Right renal pelvis (tissue), 4 donors: ENCODE measurements at regions not wholly inside any gene's neighbourhood (a gene's known extent, or its start where the extent isn't known, plus 50 kb on each side); places are given as distances from the start of the nearest gene placed in this dataset.
"Not testable (repeated sequence)": the region's sequence is repeated elsewhere in the genome, so short reads cannot be mapped to it uniquely, and the experiment has no call there.

ENCODE experiments used
- DNase-seq, 4 donors: peaks; one replicate each; pipeline ENCODE4 v3.0.0-alpha.2; 2013; ENCODE audit warnings: low read depth in 4 of 4, low spot score in 3 of 4, missing footprints in 1 of 4

GRCh38 chr2:87500951-87501350, 246.9 kb upstream of the PLGLB2 start:
- DNase-seq: not testable (repeated sequence)

GRCh38 chr2:87502948-87503347, 244.9 kb upstream of the PLGLB2 start:
- DNase-seq: not testable (repeated sequence)

GRCh38 chr2:87505239-87505638, 242.6 kb upstream of the PLGLB2 start:
- DNase-seq: not testable (repeated sequence)

GRCh38 chr2:87505909-87506308, 242.0 kb upstream of the PLGLB2 start:
- not testable (repeated sequence) for DNase-seq

- DNase-seq: not testable (repeated sequence)
Observed at GRCh38 chr2:87507378-87508348, 240.2 kb upstream of the PLGLB2 start.

- DNase-seq: not testable (repeated sequence)
Observed at GRCh38 chr2:87511195-87511778, 236.6 kb upstream of the PLGLB2 start.

GRCh38 chr2:87512864-87513530, 234.9 kb upstream of the PLGLB2 start:
- DNase-seq: not testable (repeated sequence)

GRCh38 chr2:87514034-87514433, 233.9 kb upstream of the PLGLB2 start:
- DNase-seq: not testable (repeated sequence)

GRCh38 chr2:87514515-87514914, 233.4 kb upstream of the PLGLB2 start:
- not testable (repeated sequence) for DNase-seq

- DNase-seq: not testable (repeated sequence)
Observed at GRCh38 chr2:87515226-87515625, 232.7 kb upstream of the PLGLB2 start.

GRCh38 chr2:87515875-87516274, 232.0 kb upstream of the PLGLB2 start:
- not testable (repeated sequence) for DNase-seq

GRCh38 chr2:87516369-87516967, 231.4 kb upstream of the PLGLB2 start:
- DNase-seq: not testable (repeated sequence)

- not testable (repeated sequence) for DNase-seq
Observed at GRCh38 chr2:87517438-87517837, 230.4 kb upstream of the PLGLB2 start.

GRCh38 chr2:87518066-87518465, 229.8 kb upstream of the PLGLB2 start:
- not testable (repeated sequence) for DNase-seq

- not testable (repeated sequence) for DNase-seq
Observed at GRCh38 chr2:87518547-87518946, 229.3 kb upstream of the PLGLB2 start.

GRCh38 chr2:87519158-87520011, 228.5 kb upstream of the PLGLB2 start:
- DNase-seq: not testable (repeated sequence)

- DNase-seq: not testable (repeated sequence)
Observed at GRCh38 chr2:87521057-87521456, 226.8 kb upstream of the PLGLB2 start.

GRCh38 chr2:87521489-87521888, 226.4 kb upstream of the PLGLB2 start:
- not testable (repeated sequence) for DNase-seq

- not testable (repeated sequence) for DNase-seq
Observed at GRCh38 chr2:87524619-87525188, 223.2 kb upstream of the PLGLB2 start.
